ELR (cell line): ENCODE measurements at regions not wholly inside any gene's neighbourhood (a gene's known extent, or its start where the extent isn't known, plus 50 kb on each side); places are given as distances from the start of the nearest gene placed in this dataset.

ENCODE experiments used
- DNase-seq: peaks from one replicate; pipeline ENCODE4 v3.0.0-alpha.2; 2015; ENCODE audit warnings: low read depth

GRCh38 chr10:130486906-130487305, 350.7 kb downstream of the GLRX3 start:
- no peak for DNase-seq

GRCh38 chr10:130487566-130487965, 351.4 kb downstream of the GLRX3 start:
- DNase-seq = no peak

GRCh38 chr10:130489891-130490290, 353.7 kb downstream of the GLRX3 start:
- DNase-seq = no peak

GRCh38 chr10:130491011-130491692, 355.0 kb downstream of the GLRX3 start:
- no peak for DNase-seq

- no peak for DNase-seq
Measured at GRCh38 chr10:130491693-130492050, 355.5 kb downstream of the GLRX3 start.

GRCh38 chr10:130492266-130492934, 356.2 kb downstream of the GLRX3 start:
- no peak for DNase-seq

GRCh38 chr10:130493021-130493420, 356.8 kb downstream of the GLRX3 start:
- no peak for DNase-seq

- DNase-seq = no peak
Measured at GRCh38 chr10:130493446-130494145, 357.4 kb downstream of the GLRX3 start.

GRCh38 chr10:130495116-130495862, 359.1 kb downstream of the GLRX3 start:
- no peak for DNase-seq

GRCh38 chr10:130495891-130496636, 359.9 kb downstream of the GLRX3 start:
- DNase-seq = no peak

GRCh38 chr10:130497056-130498010, 361.1 kb downstream of the GLRX3 start:
- DNase-seq = no peak

- no peak for DNase-seq
Measured at GRCh38 chr10:130498042-130498441, 361.9 kb downstream of the GLRX3 start.

GRCh38 chr10:130498934-130499333, 362.7 kb downstream of the GLRX3 start:
- no peak for DNase-seq

- DNase-seq = no peak
Measured at GRCh38 chr10:130499541-130499940, 363.4 kb downstream of the GLRX3 start.

GRCh38 chr10:130500261-130501000, 364.2 kb downstream of the GLRX3 start:
- no peak for DNase-seq

- DNase-seq = no peak
Measured at GRCh38 chr10:130507461-130507860, 371.3 kb downstream of the GLRX3 start.

- DNase-seq = no peak
Measured at GRCh38 chr10:130509881-130510689, 373.9 kb downstream of the GLRX3 start.

- no peak for DNase-seq
Measured at GRCh38 chr10:130510755-130511154, 374.6 kb downstream of the GLRX3 start.

GRCh38 chr10:130511766-130512165, 375.6 kb downstream of the GLRX3 start:
- no peak for DNase-seq
